ENCODE measurements at regions not wholly inside any gene's neighbourhood (a gene's known extent, or its start where the extent isn't known, plus 50 kb on each side); places are given as distances from the start of the nearest gene placed in this dataset.

DNA sequence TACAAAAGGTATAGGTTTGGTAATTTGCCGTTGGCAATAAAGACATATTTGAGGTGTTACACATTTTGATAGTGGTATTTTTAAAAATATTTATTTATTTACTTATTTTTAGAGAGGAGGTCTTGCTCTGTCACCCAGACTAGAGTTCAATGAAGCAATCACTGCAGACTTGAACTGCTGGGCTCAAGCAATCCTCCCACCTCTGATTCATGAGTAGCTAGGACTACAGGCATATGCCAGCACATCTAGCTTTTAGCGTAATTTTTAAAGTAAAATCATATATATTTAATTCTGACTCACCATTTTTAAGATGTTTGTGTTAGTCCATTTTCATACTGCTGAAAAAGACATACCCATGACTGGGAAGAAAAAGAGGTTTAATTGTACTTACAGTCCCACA lies 1974.3 kb downstream of the EFNA5 start (continued):
- TF ChIP-seq ZNF274 (IDR thresholded peaks at IDR 0.05; ENCODE audit: low read depth, low read length) (no peak), CBX3 (IDR thresholded peaks at IDR 0.05; ENCODE audit: low read depth) (no peak), ELF1 (IDR thresholded peaks at IDR 0.05; ENCODE audit: borderline replicate concordance, low read depth) (no peak), CEBPB (IDR thresholded peaks at IDR 0.05; ENCODE audit: low read depth) (no peak), POLR2A (IDR thresholded peaks at IDR 0.05; ENCODE audit: borderline replicate concordance, extremely low read depth, insufficient read depth, insufficient read length) (no peak), SIN3A (IDR thresholded peaks at IDR 0.05; ENCODE audit: low read depth) (no peak)
- TF ChIP-seq, protein P1, sequence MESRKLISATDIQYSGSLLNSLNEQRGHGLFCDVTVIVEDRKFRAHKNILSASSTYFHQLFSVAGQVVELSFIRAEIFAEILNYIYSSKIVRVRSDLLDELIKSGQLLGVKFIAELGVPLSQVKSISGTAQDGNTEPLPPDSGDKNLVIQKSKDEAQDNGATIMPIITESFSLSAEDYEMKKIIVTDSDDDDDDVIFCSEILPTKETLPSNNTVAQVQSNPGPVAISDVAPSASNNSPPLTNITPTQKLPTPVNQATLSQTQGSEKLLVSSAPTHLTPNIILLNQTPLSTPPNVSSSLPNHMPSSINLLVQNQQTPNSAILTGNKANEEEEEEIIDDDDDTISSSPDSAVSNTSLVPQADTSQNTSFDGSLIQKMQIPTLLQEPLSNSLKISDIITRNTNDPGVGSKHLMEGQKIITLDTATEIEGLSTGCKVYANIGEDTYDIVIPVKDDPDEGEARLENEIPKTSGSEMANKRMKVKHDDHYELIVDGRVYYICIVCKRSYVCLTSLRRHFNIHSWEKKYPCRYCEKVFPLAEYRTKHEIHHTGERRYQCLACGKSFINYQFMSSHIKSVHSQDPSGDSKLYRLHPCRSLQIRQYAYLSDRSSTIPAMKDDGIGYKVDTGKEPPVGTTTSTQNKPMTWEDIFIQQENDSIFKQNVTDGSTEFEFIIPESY (IDR thresholded peaks at IDR 0.05; ENCODE audit: extremely low read depth, insufficient replicate concordance, low read length): no peak

DNA sequence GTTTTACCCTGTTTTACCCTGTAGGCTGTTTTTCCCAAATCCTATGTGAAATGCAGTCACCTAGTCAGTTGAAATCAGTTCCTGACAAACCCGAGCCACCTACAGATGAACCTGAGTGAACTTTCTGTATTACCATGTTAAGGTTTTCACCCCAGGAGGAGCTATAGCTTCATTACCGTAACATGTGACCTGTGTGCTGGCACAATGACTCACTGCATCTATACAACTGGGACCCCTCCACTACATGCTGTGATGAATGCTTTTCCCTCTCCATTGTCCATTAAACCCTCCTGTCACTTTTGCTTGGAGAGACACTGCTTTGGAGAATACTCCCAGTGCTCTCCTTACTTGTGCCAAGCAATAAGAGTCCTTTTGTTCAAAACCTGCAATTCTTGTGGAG lies 1974.8 kb downstream of the EFNA5 start:
- Histone ChIP-seq H3K27me3 (ENCODE audit: insufficient read depth, low read length) (no peaks in the 10 kb centered on the region), H3K79me2 (ENCODE audit: insufficient read depth, low read length) (no peaks in the 10 kb centered on the region), H3K9me2 (ENCODE audit: insufficient read depth) (no peaks in the 10 kb centered on the region), H3K4me1 (ENCODE audit: control insufficient read depth in 1 of 2, insufficient read depth in 2 of 2, low read length in 2 of 2) (no peaks in the 10 kb centered on the region), H3K4me3 (replicated peaks in 1 of 2; ENCODE audit: low read depth in 1 of 2, low read length in 2 of 2) (no peak overlapping the region), H4K20me1 (ENCODE audit: insufficient read depth) (no peaks in the 10 kb centered on the region), H2AFZ (ENCODE audit: low read depth, low read length, poor library complexity, severe bottlenecking) (no peak overlapping the region), H3K9me3 (ENCODE audit: control insufficient read depth in 1 of 2, insufficient read depth in 1 of 2, low read depth in 1 of 2, low read length in 2 of 2) (no peaks in the 10 kb centered on the region), H3K27ac (ENCODE audit: low read depth, low read length) (no peak overlapping the region), H3K36me3 (ENCODE audit: control insufficient read depth in 1 of 2, insufficient read depth in 2 of 2, low read length in 2 of 2) (no peaks in the 10 kb centered on the region), H3K4me2 (ENCODE audit: low read length) (no peak overlapping the region), H3K9ac (ENCODE audit: low read length) (no peak overlapping the region)
- intact Hi-C loops (cut with micrococcal nuclease): no loop called here
- ATAC-seq (no peak), DNase-seq (ENCODE audit: low read depth, low spot score) (no peak)
- POLR2A ChIA-PET: no interaction called here
- no TSS peak for BruUV-seq (replicated peaks)
- RAD21 ChIA-PET (ENCODE audit: low non-redundant PET in 1 of 2, low total read pairs in 2 of 2, uncharacterized antibody in 2 of 2, unreplicated experiment in 2 of 2): no interaction called here
- CTCF ChIA-PET: no interaction called here
- TF ChIP-seq ELF1 (IDR thresholded peaks at IDR 0.05; ENCODE audit: borderline replicate concordance, low read depth) (no peak), SIN3A (IDR thresholded peaks at IDR 0.05; ENCODE audit: low read depth) (no peak), POLR2A (IDR thresholded peaks at IDR 0.05; ENCODE audit: borderline replicate concordance, extremely low read depth, insufficient read depth, insufficient read length) (no peak), SP1 (IDR thresholded peaks at IDR 0.05; ENCODE audit: low read depth) (no peak), JUND (IDR thresholded peaks at IDR 0.05) (no peak), TCF7L2 (IDR thresholded peaks at IDR 0.05; ENCODE audit: borderline replicate concordance, extremely low read depth, insufficient read depth, insufficient read length) (no peak), POLR2AphosphoS5 (IDR thresholded peaks at IDR 0.05; ENCODE audit: low read depth, low read length) (no peak), EGR1 (IDR thresholded peaks at IDR 0.05; ENCODE audit: low read depth) (no peak), CEBPB (IDR thresholded peaks at IDR 0.05; ENCODE audit: low read depth) (no peak), CBX3 (IDR thresholded peaks at IDR 0.05; ENCODE audit: low read depth) (no peak), EZH2phosphoT487 (IDR thresholded peaks at IDR 0.05; ENCODE audit: borderline replicate concordance) (no peak), RAD21 (IDR thresholded peaks at IDR 0.05; ENCODE audit: low read depth) (no peak), ZNF274 (IDR thresholded peaks at IDR 0.05; ENCODE audit: low read depth, low read length) (no peak), YY1 (IDR thresholded peaks at IDR 0.05; ENCODE audit: extremely low read depth, insufficient replicate concordance, low read depth, low read length) (no peak)
- TF ChIP-seq, protein P2, sequence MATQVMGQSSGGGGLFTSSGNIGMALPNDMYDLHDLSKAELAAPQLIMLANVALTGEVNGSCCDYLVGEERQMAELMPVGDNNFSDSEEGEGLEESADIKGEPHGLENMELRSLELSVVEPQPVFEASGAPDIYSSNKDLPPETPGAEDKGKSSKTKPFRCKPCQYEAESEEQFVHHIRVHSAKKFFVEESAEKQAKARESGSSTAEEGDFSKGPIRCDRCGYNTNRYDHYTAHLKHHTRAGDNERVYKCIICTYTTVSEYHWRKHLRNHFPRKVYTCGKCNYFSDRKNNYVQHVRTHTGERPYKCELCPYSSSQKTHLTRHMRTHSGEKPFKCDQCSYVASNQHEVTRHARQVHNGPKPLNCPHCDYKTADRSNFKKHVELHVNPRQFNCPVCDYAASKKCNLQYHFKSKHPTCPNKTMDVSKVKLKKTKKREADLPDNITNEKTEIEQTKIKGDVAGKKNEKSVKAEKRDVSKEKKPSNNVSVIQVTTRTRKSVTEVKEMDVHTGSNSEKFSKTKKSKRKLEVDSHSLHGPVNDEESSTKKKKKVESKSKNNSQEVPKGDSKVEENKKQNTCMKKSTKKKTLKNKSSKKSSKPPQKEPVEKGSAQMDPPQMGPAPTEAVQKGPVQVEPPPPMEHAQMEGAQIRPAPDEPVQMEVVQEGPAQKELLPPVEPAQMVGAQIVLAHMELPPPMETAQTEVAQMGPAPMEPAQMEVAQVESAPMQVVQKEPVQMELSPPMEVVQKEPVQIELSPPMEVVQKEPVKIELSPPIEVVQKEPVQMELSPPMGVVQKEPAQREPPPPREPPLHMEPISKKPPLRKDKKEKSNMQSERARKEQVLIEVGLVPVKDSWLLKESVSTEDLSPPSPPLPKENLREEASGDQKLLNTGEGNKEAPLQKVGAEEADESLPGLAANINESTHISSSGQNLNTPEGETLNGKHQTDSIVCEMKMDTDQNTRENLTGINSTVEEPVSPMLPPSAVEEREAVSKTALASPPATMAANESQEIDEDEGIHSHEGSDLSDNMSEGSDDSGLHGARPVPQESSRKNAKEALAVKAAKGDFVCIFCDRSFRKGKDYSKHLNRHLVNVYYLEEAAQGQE (IDR thresholded peaks at IDR 0.05; ENCODE audit: low read depth): no peak
- TF ChIP-seq, protein P3, sequence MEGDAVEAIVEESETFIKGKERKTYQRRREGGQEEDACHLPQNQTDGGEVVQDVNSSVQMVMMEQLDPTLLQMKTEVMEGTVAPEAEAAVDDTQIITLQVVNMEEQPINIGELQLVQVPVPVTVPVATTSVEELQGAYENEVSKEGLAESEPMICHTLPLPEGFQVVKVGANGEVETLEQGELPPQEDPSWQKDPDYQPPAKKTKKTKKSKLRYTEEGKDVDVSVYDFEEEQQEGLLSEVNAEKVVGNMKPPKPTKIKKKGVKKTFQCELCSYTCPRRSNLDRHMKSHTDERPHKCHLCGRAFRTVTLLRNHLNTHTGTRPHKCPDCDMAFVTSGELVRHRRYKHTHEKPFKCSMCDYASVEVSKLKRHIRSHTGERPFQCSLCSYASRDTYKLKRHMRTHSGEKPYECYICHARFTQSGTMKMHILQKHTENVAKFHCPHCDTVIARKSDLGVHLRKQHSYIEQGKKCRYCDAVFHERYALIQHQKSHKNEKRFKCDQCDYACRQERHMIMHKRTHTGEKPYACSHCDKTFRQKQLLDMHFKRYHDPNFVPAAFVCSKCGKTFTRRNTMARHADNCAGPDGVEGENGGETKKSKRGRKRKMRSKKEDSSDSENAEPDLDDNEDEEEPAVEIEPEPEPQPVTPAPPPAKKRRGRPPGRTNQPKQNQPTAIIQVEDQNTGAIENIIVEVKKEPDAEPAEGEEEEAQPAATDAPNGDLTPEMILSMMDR (IDR thresholded peaks at IDR 0.05 in 2 of 3, conservative IDR thresholded peaks at IDR 0.05 in 1 of 3; ENCODE audit: borderline replicate concordance in 1 of 3, insufficient read depth in 1 of 3, low read depth in 2 of 3, low read length in 2 of 3): no peak
- TF ChIP-seq, protein P4, sequence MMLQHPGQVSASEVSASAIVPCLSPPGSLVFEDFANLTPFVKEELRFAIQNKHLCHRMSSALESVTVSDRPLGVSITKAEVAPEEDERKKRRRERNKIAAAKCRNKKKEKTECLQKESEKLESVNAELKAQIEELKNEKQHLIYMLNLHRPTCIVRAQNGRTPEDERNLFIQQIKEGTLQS (IDR thresholded peaks at IDR 0.05): no peak

Data from HCT116 (cell line).